Activated CD4-positive, alpha-beta T cell treated with anti-CD3 and anti-CD28 coated beads, Interleukin-2, amount 10 ng/mL, durations not matched to agents 7 days and 5 days (primary cell): ENCODE measurements at regions not wholly inside any gene's neighbourhood (a gene's known extent, or its start where the extent isn't known, plus 50 kb on each side); places are given as distances from the start of the nearest gene placed in this dataset.

Experiments used
- CTCF ChIA-PET: fragments of 350-600 bp; sonication (Branson Sonifier 250); formaldehyde crosslinking; loops from one replicate; lab custom pipeline; 2021; ENCODE audit warnings: antibody characterized with exemption; lab: Charles Lee
- POLR2A ChIA-PET: fragments of 350-600 bp; sonication (Branson Sonifier 250); formaldehyde crosslinking; loops from one replicate; lab custom pipeline; 2021; ENCODE audit warnings: antibody characterized with exemption; lab: Charles Lee
- DNase-seq: peaks from one replicate; pipeline ENCODE4 v3.0.0-alpha.2; 2020
- H3K27ac Mint-ChIP-seq: one replicate; pipeline ENCODE4 v1.8.0; 2021; ENCODE audit warnings: mild to moderate bottlenecking, moderate library complexity, mixed read lengths
- H3K27me3 Mint-ChIP-seq: one replicate; pipeline ENCODE4 v1.8.0; 2021; ENCODE audit warnings: mixed read lengths
- H3K36me3 Mint-ChIP-seq: one replicate; pipeline ENCODE4 v1.8.0; 2021; ENCODE audit warnings: low read depth, mixed read lengths
- H3K4me1 Mint-ChIP-seq: one replicate; pipeline ENCODE4 v1.8.0; 2021; ENCODE audit warnings: mixed read lengths
- H3K4me3 Mint-ChIP-seq: one replicate; pipeline ENCODE4 v1.8.0; 2021; ENCODE audit warnings: mild to moderate bottlenecking, moderate library complexity, mixed read lengths
- H3K9me3 Mint-ChIP-seq: one replicate; pipeline ENCODE4 v1.8.0; 2021; ENCODE audit warnings: mixed read lengths

GRCh38 chr7:68256295-68256694 lies 1259.7 kb downstream of the TYW1 start:
- H3K36me3 Mint-ChIP-seq, result no peaks in the 10 kb centered on the region
- no peak for DNase-seq
- CTCF ChIA-PET, result no interaction called here
- H3K4me1 Mint-ChIP-seq, result no peaks in the 10 kb centered on the region
- H3K9me3 Mint-ChIP-seq, result peaks cover 17% of the 10 kb centered on the region
- H3K4me3 Mint-ChIP-seq, result no peak overlapping the region
- POLR2A ChIA-PET, result no interaction called here
- no peaks in the 10 kb centered on the region for H3K27me3 Mint-ChIP-seq
- H3K27ac Mint-ChIP-seq, result no peak overlapping the region

- H3K36me3 Mint-ChIP-seq, result no peaks in the 10 kb centered on the region
- DNase-seq, result no peak
- ChIA-PET CTCF (no interaction called here), POLR2A (no interaction called here)
- peaks cover 17% of the 10 kb centered on the region for H3K9me3 Mint-ChIP-seq
- no peak overlapping the region for H3K27ac Mint-ChIP-seq
- no peaks in the 10 kb centered on the region for H3K4me1 Mint-ChIP-seq
- no peak overlapping the region for H3K4me3 Mint-ChIP-seq
- H3K27me3 Mint-ChIP-seq, result no peaks in the 10 kb centered on the region
Observed at GRCh38 chr7:68258609-68259008, 1262.0 kb downstream of the TYW1 start.

GRCh38 chr7:68265258-68265657 lies 1268.6 kb downstream of the TYW1 start:
- Mint-ChIP-seq H3K36me3 (no peaks in the 10 kb centered on the region), H3K27ac (no peak overlapping the region), H3K9me3 (peaks cover 35% of the 10 kb centered on the region), H3K4me1 (no peaks in the 10 kb centered on the region), H3K27me3 (no peaks in the 10 kb centered on the region), H3K4me3 (no peak overlapping the region)
- no peak for DNase-seq
- ChIA-PET POLR2A (no interaction called here), CTCF (no interaction called here)

- H3K9me3 Mint-ChIP-seq, result peaks cover 35% of the 10 kb centered on the region
- CTCF ChIA-PET, result no interaction called here
- H3K4me3 Mint-ChIP-seq, result no peak overlapping the region
Observed at GRCh38 chr7:68266004-68266579, 1269.5 kb downstream of the TYW1 start.

GRCh38 chr7:68267486-68267885 lies 1270.9 kb downstream of the TYW1 start:
- Mint-ChIP-seq H3K27me3 (no peaks in the 10 kb centered on the region), H3K36me3 (no peaks in the 10 kb centered on the region), H3K27ac (no peak overlapping the region), H3K4me3 (no peak overlapping the region), H3K4me1 (no peaks in the 10 kb centered on the region), H3K9me3 (peaks cover 32% of the 10 kb centered on the region)
- ChIA-PET CTCF (interaction anchor here (0.6 kb wide), 1 partner anchor 16 kb away, joined by 3 read pairs; no protein-coding TSS in a partner anchor), POLR2A (no interaction called here)
- no peak for DNase-seq

More at GRCh38 chr7:68266004-68266579, 1269.5 kb downstream of the TYW1 start:
- Mint-ChIP-seq H3K27me3 (no peaks in the 10 kb centered on the region), H3K4me1 (no peaks in the 10 kb centered on the region), H3K27ac (no peak overlapping the region), H3K36me3 (no peaks in the 10 kb centered on the region)
- POLR2A ChIA-PET, result no interaction called here
- DNase-seq, result no peak

- Mint-ChIP-seq H3K27me3 (no peaks in the 10 kb centered on the region), H3K4me1 (no peaks in the 10 kb centered on the region), H3K4me3 (no peak overlapping the region), H3K27ac (no peak overlapping the region), H3K9me3 (peaks cover 25% of the 10 kb centered on the region), H3K36me3 (no peaks in the 10 kb centered on the region)
- DNase-seq, result no peak
- ChIA-PET CTCF (no interaction called here), POLR2A (no interaction called here)
Observed at GRCh38 chr7:68269405-68269804, 1272.8 kb downstream of the TYW1 start.

- no peak for DNase-seq
- H3K4me1 Mint-ChIP-seq, result no peaks in the 10 kb centered on the region
- ChIA-PET POLR2A (no interaction called here), CTCF (no interaction called here)
- H3K27me3 Mint-ChIP-seq, result no peaks in the 10 kb centered on the region
- peaks cover 11% of the 10 kb centered on the region for H3K9me3 Mint-ChIP-seq
- no peaks in the 10 kb centered on the region for H3K36me3 Mint-ChIP-seq
- no peak overlapping the region for H3K27ac Mint-ChIP-seq
- no peak overlapping the region for H3K4me3 Mint-ChIP-seq
Observed at GRCh38 chr7:68272507-68272906, 1275.9 kb downstream of the TYW1 start.

- peaks cover 15% of the 10 kb centered on the region for H3K9me3 Mint-ChIP-seq
- CTCF ChIA-PET, result no interaction called here
- DNase-seq, result no peak
- no peaks in the 10 kb centered on the region for H3K27me3 Mint-ChIP-seq
- no peak overlapping the region for H3K27ac Mint-ChIP-seq
- H3K36me3 Mint-ChIP-seq, result no peaks in the 10 kb centered on the region
- POLR2A ChIA-PET, result no interaction called here
- no peak overlapping the region for H3K4me3 Mint-ChIP-seq
- H3K4me1 Mint-ChIP-seq, result no peaks in the 10 kb centered on the region
Observed at GRCh38 chr7:68276725-68277124, 1280.1 kb downstream of the TYW1 start.

GRCh38 chr7:68279827-68280400 lies 1283.3 kb downstream of the TYW1 start:
- Mint-ChIP-seq H3K4me1 (no peaks in the 10 kb centered on the region), H3K4me3 (no peak overlapping the region), H3K27me3 (no peaks in the 10 kb centered on the region), H3K36me3 (no peaks in the 10 kb centered on the region), H3K9me3 (peaks cover 27% of the 10 kb centered on the region), H3K27ac (no peak overlapping the region)
- CTCF ChIA-PET, result no interaction called here
- POLR2A ChIA-PET, result no interaction called here
- no peak for DNase-seq

GRCh38 chr7:68280931-68281330 lies 1284.3 kb downstream of the TYW1 start:
- DNase-seq, result no peak
- Mint-ChIP-seq H3K36me3 (no peaks in the 10 kb centered on the region), H3K9me3 (peaks cover 31% of the 10 kb centered on the region), H3K4me1 (no peaks in the 10 kb centered on the region), H3K27ac (no peak overlapping the region), H3K27me3 (no peaks in the 10 kb centered on the region), H3K4me3 (no peak overlapping the region)
- CTCF ChIA-PET, result no interaction called here
- POLR2A ChIA-PET, result no interaction called here

- ChIA-PET POLR2A (no interaction called here), CTCF (no interaction called here)
- DNase-seq, result no peak
- Mint-ChIP-seq H3K27me3 (no peaks in the 10 kb centered on the region), H3K9me3 (peaks cover 34% of the 10 kb centered on the region), H3K27ac (no peak overlapping the region), H3K36me3 (no peaks in the 10 kb centered on the region), H3K4me1 (no peaks in the 10 kb centered on the region), H3K4me3 (no peak overlapping the region)
Observed at GRCh38 chr7:68288144-68288593, 1291.5 kb downstream of the TYW1 start.

GRCh38 chr7:68291710-68292109 lies 1295.1 kb downstream of the TYW1 start:
- no peaks in the 10 kb centered on the region for H3K27me3 Mint-ChIP-seq
- POLR2A ChIA-PET, result no interaction called here
- no peak overlapping the region for H3K27ac Mint-ChIP-seq

GRCh38 chr7:68295386-68295785 lies 1298.8 kb downstream of the TYW1 start:
- Mint-ChIP-seq H3K4me1 (no peaks in the 10 kb centered on the region), H3K9me3 (peaks cover 33% of the 10 kb centered on the region), H3K36me3 (no peaks in the 10 kb centered on the region), H3K27me3 (no peaks in the 10 kb centered on the region), H3K27ac (no peak overlapping the region), H3K4me3 (no peak overlapping the region)
- CTCF ChIA-PET, result no interaction called here
- DNase-seq, result no peak
- POLR2A ChIA-PET, result no interaction called here

More at GRCh38 chr7:68291710-68292109, 1295.1 kb downstream of the TYW1 start:
- Mint-ChIP-seq H3K4me3 (no peak overlapping the region), H3K36me3 (no peaks in the 10 kb centered on the region), H3K9me3 (peaks cover 26% of the 10 kb centered on the region), H3K4me1 (no peaks in the 10 kb centered on the region)
- CTCF ChIA-PET, result no interaction called here
- no peak for DNase-seq

- Mint-ChIP-seq H3K27ac (no peak overlapping the region), H3K36me3 (no peaks in the 10 kb centered on the region), H3K9me3 (peaks cover 21% of the 10 kb centered on the region), H3K4me1 (no peaks in the 10 kb centered on the region), H3K4me3 (no peak overlapping the region), H3K27me3 (no peaks in the 10 kb centered on the region)
- CTCF ChIA-PET, result interaction anchor here (0.6 kb wide), 1 partner anchor 1200 kb away, joined by 3 read pairs; no protein-coding TSS in a partner anchor
- no peak for DNase-seq
- POLR2A ChIA-PET, result no interaction called here
Observed at GRCh38 chr7:68304536-68304935, 1293.7 kb upstream of the AUTS2 start.
